Peyer's patch (tissue), 4 donors: ENCODE measurements at regions not wholly inside any gene's neighbourhood (a gene's known extent, or its start where the extent isn't known, plus 50 kb on each side); places are given as distances from the start of the nearest gene placed in this dataset.

ENCODE experiments used
- CTCF ChIP-seq, 6 experiments: fragments of 450-650 bp in 4 of 6; fragments of 200-600 bp in 2 of 6; sonication (generic) in 1 of 6; IDR thresholded peaks; one replicate each; pipeline ENCODE4 v1.5.1; 2017 to 2019; ENCODE audit warnings: antibody characterized with exemption in 6 of 6, mild to moderate bottlenecking in 3 of 6, moderate library complexity in 1 of 6
- POLR2A ChIP-seq, 2 donors: fragments of 450-650 bp; IDR thresholded peaks; one replicate each; pipeline ENCODE4 v1.5.1; 2017; ENCODE audit warnings: antibody characterized with exemption in 2 of 2, mild to moderate bottlenecking in 2 of 2, moderate library complexity in 2 of 2

- TF ChIP-seq CTCF (IDR thresholded peaks at IDR 0.05) (no peak), POLR2A (IDR thresholded peaks at IDR 0.05) (no peak)
Observed at GRCh38 chr14:41378526-41378925, 228.2 kb upstream of the LRFN5 start.
